K562 (cell line): ENCODE measurements at regions not wholly inside any gene's neighbourhood (a gene's known extent, or its start where the extent isn't known, plus 50 kb on each side); places are given as distances from the start of the nearest gene placed in this dataset.

ENCODE experiments used
- ATAC-seq: fragments of 200-7000 bp; cut with Tn5 transposase; 3 replicates; pipeline ENCODE4 v1.9.1; 2020; ENCODE audit warnings: moderate library complexity
- BruUV-seq: library from RNA; stranded (reverse); fragments of 400-500 nt; replicated peaks from 2 replicates; lab custom pipeline; 2021; lab: Mats Ljungman, UMichigan
- CTCF ChIA-PET: fragments of 300-600 bp; formaldehyde crosslinking; extraction: SDS; loops from one replicate; lab custom pipeline; 2021; ENCODE audit warnings: low intra/inter-chr PET ratio; lab: Yijun Ruan, JAX
- POLR2A ChIA-PET: fragments of 300-600, 350-650 bp; sonication (Branson Sonifier 250); formaldehyde crosslinking; extraction: SDS; loops from one replicate; lab custom pipeline; 2021; ENCODE audit warnings: antibody characterized with exemption, inconsistent platforms; lab: Yijun Ruan, JAX
- DNase-seq, 4 experiments: peaks; one replicate each; pipeline versions ENCODE4 v3.0.0 to v3.0.0-alpha.2; 2011 to 2018; ENCODE audit warnings: low spot score in 3 of 4, mixed read lengths in 3 of 4; ENCODE audit errors: extremely low read depth in 1 of 4
- FAIRE-seq: peaks from 2 replicates; lab custom pipeline; 2011; peaks lifted over from hg19 to GRCh38; lab: Jason Lieb, UNC
- H2AFZ ChIP-seq: 2 replicates; pipeline ENCODE4 v1.6.0; 2011; ENCODE audit warnings: low read depth, low read length, control low read depth, inconsistent platforms
- H3K27ac ChIP-seq: fragments of 200-600 bp; 3 replicates; pipeline ENCODE4 v1.8.0; 2011; ENCODE audit warnings: low read depth, mild to moderate bottlenecking, control low read depth, inconsistent platforms, low read length, moderate library complexity, mixed read lengths; ENCODE audit errors: extremely low read depth
- H3K27me3 ChIP-seq, 2 experiments: fragments of 300-600 bp in 1 of 2; 2 replicates in 1 of 2; 3 replicates in 1 of 2; pipeline versions ENCODE4 v1.6.0 to v1.8.0; 2011; ENCODE audit warnings: inconsistent platforms in 2 of 2, low read length in 2 of 2, mild to moderate bottlenecking in 1 of 2, mixed read lengths in 1 of 2, moderate library complexity in 1 of 2; ENCODE audit not compliant: control insufficient read depth in 2 of 2, insufficient read depth in 2 of 2
- H3K36me3 ChIP-seq: fragments of 300-600 bp; 3 replicates; pipeline ENCODE4 v1.8.0; 2011; ENCODE audit warnings: mild to moderate bottlenecking, low read length, inconsistent platforms; ENCODE audit not compliant: control insufficient read depth, insufficient read depth
- H3K4me1 ChIP-seq, 2 experiments: fragments of 200-600 bp in 1 of 2; replicated peaks in 1 of 2; 2 replicates in 1 of 2; 3 replicates in 1 of 2; pipeline versions ENCODE4 v1.5.1 to v1.8.0; 2011; ENCODE audit warnings: inconsistent platforms in 2 of 2, low read length in 2 of 2, mild to moderate bottlenecking in 1 of 2, mixed read lengths in 1 of 2, moderate library complexity in 1 of 2; ENCODE audit not compliant: control insufficient read depth in 2 of 2, insufficient read depth in 2 of 2
- H3K4me2 ChIP-seq: 2 replicates; pipeline ENCODE4 v1.6.1; 2011; ENCODE audit warnings: low read length, control low read depth, inconsistent platforms, mixed read lengths; ENCODE audit not compliant: insufficient read depth
- H3K4me3 ChIP-seq: fragments of 200-600 bp; sonication (generic), shearing (Covaris generic); 2 replicates; pipeline ENCODE4 v1.5.1; 2016; ENCODE audit warnings: control low read depth, inconsistent platforms
- H3K79me2 ChIP-seq: fragments of 200-600 bp; 3 replicates; pipeline ENCODE4 v1.8.0; 2011; ENCODE audit warnings: low read length, inconsistent platforms; ENCODE audit not compliant: control insufficient read depth, insufficient read depth
- H3K9ac ChIP-seq, 2 experiments: 2 replicates each; pipeline versions ENCODE4 v1.6.0 to v1.6.1; 2011; ENCODE audit warnings: low read depth in 2 of 2, low read length in 2 of 2, control low read depth in 1 of 2, inconsistent platforms in 1 of 2, mild to moderate bottlenecking in 1 of 2, mixed read lengths in 1 of 2; ENCODE audit not compliant: insufficient read depth in 1 of 2
- H3K9me1 ChIP-seq: one replicate; pipeline ENCODE4 v1.6.0; 2011; ENCODE audit warnings: inconsistent platforms, mild to moderate bottlenecking, low read length, moderate library complexity; ENCODE audit not compliant: control insufficient read depth, insufficient read depth
- H3K9me3 ChIP-seq: replicated peaks from 2 replicates; pipeline ENCODE4 v1.5.1; 2011; ENCODE audit warnings: low read depth, low read length, inconsistent platforms; ENCODE audit not compliant: control insufficient read depth, insufficient read depth
- H4K20me1 ChIP-seq: replicated peaks from 2 replicates; pipeline ENCODE4 v1.6.1; 2011; ENCODE audit warnings: low read length, inconsistent platforms, mixed read lengths; ENCODE audit not compliant: control insufficient read depth, insufficient read depth
- AFF4 ChIP-seq: sonication (generic); formaldehyde crosslinking; IDR thresholded peaks from 2 replicates; pipeline ENCODE4 v1.8.0; 2023; ENCODE audit warnings: mild to moderate bottlenecking, missing genetic modification reagents
- CAMTA2 ChIP-seq: fragments of 250-450 bp; sonication (Bioruptor Pico); conservative IDR thresholded peaks from 2 replicates; pipeline ENCODE4 v1.5.1; 2022
- CBFA2T3 ChIP-seq: fragments of 450-650 bp; IDR thresholded peaks from 2 replicates; pipeline ENCODE4 v1.6.1; 2017
- EP300 ChIP-seq: IDR thresholded peaks from 2 replicates; pipeline ENCODE4 v1.6.1; 2012; ENCODE audit warnings: low read length, improper control_type of control experiment
- KLF1 ChIP-seq: fragments of 450-650 bp; IDR thresholded peaks from 2 replicates; pipeline ENCODE4 v1.6.1; 2016; ENCODE audit warnings: missing genetic modification characterization, missing compliant biosample characterization
- MAFF ChIP-seq: IDR thresholded peaks from 2 replicates; pipeline ENCODE4 v1.6.1; 2012; ENCODE audit warnings: low read length, improper control_type of control experiment
- MAFG ChIP-seq: fragments of 450-650 bp; conservative IDR thresholded peaks from 2 replicates; pipeline ENCODE4 v1.6.1; 2016; ENCODE audit warnings: missing genetic modification characterization, missing compliant biosample characterization
- NFIC ChIP-seq: fragments of 450-650 bp; IDR thresholded peaks from 2 replicates; pipeline ENCODE4 v1.6.1; 2017; ENCODE audit warnings: mild to moderate bottlenecking, inconsistent platforms
- SIX5 ChIP-seq, 2 experiments: IDR thresholded peaks; 2 replicates each; pipeline ENCODE4 v1.6.1; 2011; ENCODE audit warnings: low read length in 2 of 2, borderline replicate concordance in 1 of 2, low read depth in 1 of 2, mild to moderate bottlenecking in 1 of 2, moderate library complexity in 1 of 2; ENCODE audit not compliant: insufficient read depth in 1 of 2
- SMAD1 ChIP-seq: fragments of 150-350 bp; IDR thresholded peaks from 2 replicates; pipeline ENCODE4 v1.6.1; 2014; ENCODE audit warnings: low read length, low read depth; ENCODE audit not compliant: partially characterized antibody
- U2AF1 ChIP-seq: fragments of 200-400 bp; formaldehyde crosslinking; optimal IDR thresholded peaks from 2 replicates; pipeline ENCODE3; 2017; ENCODE audit warnings: mild to moderate bottlenecking, low read depth, low read length, moderate library complexity
- ZNF316 ChIP-seq: fragments of 450-650 bp; IDR thresholded peaks from 2 replicates; pipeline ENCODE4 v1.6.1; 2016
- WGBS: fragments of 100-300 bp; shearing (Covaris generic); methylation state at CpG from one replicate; pipeline ENCODE4 v1.1.6; 2016; ENCODE audit warnings: low coverage, mixed read lengths; ENCODE audit not compliant: insufficient coverage; ENCODE audit errors: missing lambda C conversion rate; 5-methylcytosine and 5-hydroxymethylcytosine counted together
- in situ Hi-C: fragments of 300-500 bp; cut with MboI; formaldehyde crosslinking; loops from 4 replicates; pipeline ENCODE4 v1.15.0; 2018; ENCODE audit warnings: inconsistent platforms, mixed read lengths
- intact Hi-C: fragments of 100-400 bp; cut with micrococcal nuclease; formaldehyde crosslinking; loops from 2 replicates; pipeline ENCODE4 v1.14.2; 2022

GRCh38 chr2:29977284-29977683 lies 55.9 kb upstream of the ALK start:
- in situ Hi-C loops, result no loop called here
- BruUV-seq, result no TSS peak

GRCh38 chr2:29981402-29981801 lies 60.0 kb upstream of the ALK start:
- in situ Hi-C loops, result no loop called here
- no TSS peak for BruUV-seq

More at GRCh38 chr2:29977284-29977683, 55.9 kb upstream of the ALK start:
- peaks cover 6% of the 10 kb centered on the region; the same call in 1 of the 2 replicates for H4K20me1 ChIP-seq
- WGBS, result 2% methylated on average over 3 of the region's 3 CpGs
- H3K4me1 ChIP-seq, result no peaks in the 10 kb centered on the region
- no peak overlapping the region for H3K9ac ChIP-seq
- no peak for ATAC-seq
- no peak overlapping the region for H3K27ac ChIP-seq
- H3K79me2 ChIP-seq, result no peaks in the 10 kb centered on the region
- no peaks in the 10 kb centered on the region for H3K9me1 ChIP-seq
- H3K36me3 ChIP-seq, result no peaks in the 10 kb centered on the region
- CTCF ChIA-PET, result no interaction called here
- H2AFZ ChIP-seq, result no peak overlapping the region
- H3K4me3 ChIP-seq, result no peak overlapping the region
- DNase-seq, result no peak
- H3K4me2 ChIP-seq, result no peak overlapping the region
- intact Hi-C loops, result no loop called here
- TF ChIP-seq MAFF, result 0 out of 2 replicates have a peak, but pooled peaks have one; percentile 4
- no peak for TF ChIP-seq U2AF1
- peak; percentile 18; the same call in 1 of the 2 replicates for TF ChIP-seq MAFG
- TF ChIP-seq EP300, result no peak
- TF ChIP-seq ZNF316, result peak; percentile 37; the same call in 1 of the 2 replicates
- TF ChIP-seq NFIC, result no peak
- POLR2A ChIA-PET, result no interaction called here
- FAIRE-seq, result no peak
- no peaks in the 10 kb centered on the region for H3K9me3 ChIP-seq
- peaks cover 0 to 4% of the 10 kb centered on the region in 2 experiments; a peak in 1 of 5 replicates for H3K27me3 ChIP-seq

More at GRCh38 chr2:29981402-29981801, 60.0 kb upstream of the ALK start:
- H3K27me3 ChIP-seq, result no peaks in the 10 kb centered on the region
- DNase-seq, result no peak
- no peak overlapping the region for H3K4me3 ChIP-seq
- TF ChIP-seq KLF1 (tag) (no peak), SMAD1 (no peak), CAMTA2 (CRISPR knock-in tag) (no peak), SIX5 (IDR thresholded peaks at IDR 0.05; ENCODE audit: borderline replicate concordance in 1 of 2, insufficient read depth in 1 of 2, low read depth in 1 of 2, low read length in 2 of 2) (no peak), AFF4 (CRISPR knock-in tag) (no peak), CBFA2T3 (peak; percentile 21; the same call in 1 of the 2 replicates)
- H3K9me3 ChIP-seq, result no peaks in the 10 kb centered on the region
- 0 out of 2 replicates have a peak, but pooled peaks cover 6% of the 10 kb centered on the region for H4K20me1 ChIP-seq
- 2% methylated on average over 4 of the region's 4 CpGs for WGBS
- ChIA-PET POLR2A (no interaction called here), CTCF (no interaction called here)
- ATAC-seq, result no peak
- H2AFZ ChIP-seq, result no peak overlapping the region
- no peak overlapping the region for H3K4me2 ChIP-seq
- H3K4me1 ChIP-seq, result no peaks in the 10 kb centered on the region
- H3K79me2 ChIP-seq, result no peaks in the 10 kb centered on the region
- no peaks in the 10 kb centered on the region for H3K36me3 ChIP-seq
- intact Hi-C loops, result no loop called here
- no peak for FAIRE-seq
- H3K9ac ChIP-seq, result no peak overlapping the region
- H3K27ac ChIP-seq, result no peak overlapping the region
- H3K9me1 ChIP-seq, result no peaks in the 10 kb centered on the region
